Cardiac muscle cell (in vitro differentiated cells and primary cell): ENCODE measurements at regions not wholly inside any gene's neighbourhood (a gene's known extent, or its start where the extent isn't known, plus 50 kb on each side); places are given as distances from the start of the nearest gene placed in this dataset.

Experiments
- DNase-seq, 2 donors: peaks; one replicate each; pipeline versions ENCODE4 v3.0.0 to v3.0.0-alpha.2; 2010 to 2017; ENCODE audit warnings: low read depth in 1 of 2, low spot score in 1 of 2
- H3K27ac ChIP-seq: fragments of 200-600 bp; sonication (generic); 2 replicates; pipeline ENCODE4 v1.5.1; 2016
- H3K27me3 ChIP-seq: fragments of 200-600 bp; sonication (generic); 2 replicates; pipeline ENCODE4 v1.6.0; 2016; ENCODE audit warnings: control low read depth
- H3K36me3 ChIP-seq: fragments of 200-600 bp; sonication (generic); 2 replicates; pipeline ENCODE4 v1.5.1; 2016; ENCODE audit warnings: control low read depth
- H3K4me1 ChIP-seq: fragments of 200-600 bp; sonication (generic); 2 replicates; pipeline ENCODE4 v1.8.1; 2017; ENCODE audit warnings: low read depth, mild to moderate bottlenecking, mixed run types
- H3K4me3 ChIP-seq: fragments of 200-600 bp; sonication (generic); 2 replicates; pipeline ENCODE4 v1.5.1; 2016; ENCODE audit warnings: mild to moderate bottlenecking
- H3K9me3 ChIP-seq: fragments of 200-600 bp; sonication (generic); 2 replicates; pipeline ENCODE4 v1.5.1; 2017; ENCODE audit warnings: low read depth, mild to moderate bottlenecking, control low read depth
- CTCF ChIP-seq: IDR thresholded peaks from 2 replicates; pipeline ENCODE4 v1.5.1; 2012; ENCODE audit warnings: low read depth, mild to moderate bottlenecking, low read length

GRCh38 chrX:10062980-10063379 is 93.8 kb upstream of the CLCN4 start:
- no peak for TF ChIP-seq CTCF
- Histone ChIP-seq H3K4me3 (no peak overlapping the region), H3K9me3 (no peaks in the 10 kb centered on the region), H3K27me3 (no peaks in the 10 kb centered on the region), H3K4me1 (no peaks in the 10 kb centered on the region), H3K27ac (no peak overlapping the region), H3K36me3 (no peaks in the 10 kb centered on the region)
- DNase-seq: no peak

DNA sequence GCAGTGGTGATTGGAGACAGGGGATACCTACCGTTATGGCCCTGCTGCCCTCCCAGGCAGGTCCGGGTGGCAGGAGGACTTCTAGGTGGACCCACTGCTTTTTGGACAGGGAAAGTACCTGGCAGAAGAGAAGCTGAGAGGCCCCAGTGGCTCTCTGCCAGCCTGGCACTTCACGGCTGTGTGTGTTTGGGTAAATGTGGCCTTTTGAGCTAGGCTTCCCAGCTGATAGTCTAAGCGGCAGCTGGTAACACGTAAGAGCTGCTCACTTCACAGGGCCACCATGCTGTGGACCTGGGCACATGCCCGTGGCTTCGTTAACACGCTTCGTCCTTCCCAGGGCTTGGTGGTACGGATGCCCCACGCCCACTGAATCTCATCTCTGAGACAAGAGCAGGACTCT is 92.0 kb upstream of the CLCN4 start:
- no peaks in the 10 kb centered on the region for H3K27me3 ChIP-seq
- H3K27ac ChIP-seq: no peak overlapping the region
- no peaks in the 10 kb centered on the region for H3K4me1 ChIP-seq
- no peak for DNase-seq
- H3K4me3 ChIP-seq: no peak overlapping the region
- no peaks in the 10 kb centered on the region for H3K9me3 ChIP-seq
- TF ChIP-seq CTCF: no peak
- no peaks in the 10 kb centered on the region for H3K36me3 ChIP-seq

DNA sequence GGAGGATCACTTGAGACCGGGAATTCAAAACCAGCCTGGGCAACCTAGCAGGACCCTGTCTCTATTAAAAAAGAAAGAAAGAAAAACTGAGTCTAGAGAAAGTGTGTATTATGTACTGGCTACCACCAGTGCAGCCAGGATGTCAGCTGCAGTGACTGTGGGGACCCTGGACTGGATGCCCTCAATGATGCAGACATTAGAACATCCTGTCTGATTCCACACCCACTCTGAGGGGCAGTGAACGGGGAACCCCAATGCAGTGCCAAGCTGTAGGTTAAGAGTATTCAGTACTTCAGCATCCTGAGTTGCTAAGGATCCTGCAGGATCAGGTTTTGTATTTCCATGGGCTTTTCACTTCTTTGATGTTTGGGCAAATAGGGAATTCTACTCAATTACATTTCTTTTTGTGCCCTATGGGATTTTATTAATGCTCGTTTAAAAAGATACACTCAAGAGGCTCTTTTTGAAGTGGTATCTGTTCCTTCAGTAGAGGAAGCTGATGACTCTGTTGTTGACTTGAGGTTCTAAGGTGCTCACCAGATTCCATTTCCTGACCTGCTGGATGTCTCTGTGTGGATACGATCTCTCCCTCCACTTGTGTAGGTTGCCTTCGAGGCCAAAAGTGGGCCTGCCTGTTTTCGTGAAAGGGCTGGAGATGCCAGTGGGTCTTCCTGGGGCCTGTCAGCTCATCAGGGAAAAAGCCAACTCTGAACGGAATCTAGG is 85.9 kb upstream of the CLCN4 start:
- Histone ChIP-seq H3K27ac (no peak overlapping the region), H3K27me3 (no peaks in the 10 kb centered on the region)

DNA sequence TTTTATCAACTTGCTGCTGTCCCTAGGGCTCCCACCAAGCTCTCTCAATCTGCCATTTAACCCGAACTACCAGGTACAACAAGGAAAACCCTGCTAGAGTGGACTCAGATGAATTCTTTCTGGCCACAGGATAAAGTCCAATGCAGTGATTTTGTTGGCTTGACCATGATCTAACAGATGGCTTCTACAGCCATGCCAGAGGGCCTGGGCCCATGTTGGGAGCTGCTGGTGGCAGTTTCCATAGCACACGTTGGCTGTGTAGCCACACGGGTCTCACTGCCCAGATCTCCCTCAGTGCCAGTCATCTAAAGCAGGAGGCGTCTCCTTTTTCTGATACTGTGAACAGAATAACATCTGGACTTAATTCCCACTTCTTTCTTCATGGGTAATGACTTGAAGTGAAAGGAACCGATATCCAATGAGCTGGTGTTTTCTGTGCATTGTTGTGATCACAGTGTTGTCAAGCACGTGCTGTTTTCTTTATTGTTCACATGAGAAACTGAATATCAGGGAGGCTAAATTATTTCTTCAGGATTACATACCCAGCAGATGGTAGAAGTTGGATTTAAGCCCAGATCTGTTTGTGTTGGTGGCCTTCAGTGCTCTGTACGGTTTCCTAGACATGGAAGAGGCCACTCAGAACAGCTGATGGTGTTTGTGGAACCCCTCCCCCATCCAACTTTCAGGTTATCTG is 85.2 kb upstream of the CLCN4 start:
- no peaks in the 10 kb centered on the region for H3K36me3 ChIP-seq
- H3K9me3 ChIP-seq: no peaks in the 10 kb centered on the region
- no peak overlapping the region for H3K4me3 ChIP-seq
- no peaks in the 10 kb centered on the region for H3K4me1 ChIP-seq
- no peak for DNase-seq
- no peaks in the 10 kb centered on the region for H3K27me3 ChIP-seq
- TF ChIP-seq CTCF: no peak
- H3K27ac ChIP-seq: no peak overlapping the region

More for the DNA sequence above, 85.9 kb upstream of the CLCN4 start:
- Histone ChIP-seq H3K36me3 (no peaks in the 10 kb centered on the region), H3K9me3 (no peaks in the 10 kb centered on the region), H3K4me3 (no peak overlapping the region), H3K4me1 (no peaks in the 10 kb centered on the region)
- no peak for DNase-seq
- TF ChIP-seq CTCF: no peak

DNA sequence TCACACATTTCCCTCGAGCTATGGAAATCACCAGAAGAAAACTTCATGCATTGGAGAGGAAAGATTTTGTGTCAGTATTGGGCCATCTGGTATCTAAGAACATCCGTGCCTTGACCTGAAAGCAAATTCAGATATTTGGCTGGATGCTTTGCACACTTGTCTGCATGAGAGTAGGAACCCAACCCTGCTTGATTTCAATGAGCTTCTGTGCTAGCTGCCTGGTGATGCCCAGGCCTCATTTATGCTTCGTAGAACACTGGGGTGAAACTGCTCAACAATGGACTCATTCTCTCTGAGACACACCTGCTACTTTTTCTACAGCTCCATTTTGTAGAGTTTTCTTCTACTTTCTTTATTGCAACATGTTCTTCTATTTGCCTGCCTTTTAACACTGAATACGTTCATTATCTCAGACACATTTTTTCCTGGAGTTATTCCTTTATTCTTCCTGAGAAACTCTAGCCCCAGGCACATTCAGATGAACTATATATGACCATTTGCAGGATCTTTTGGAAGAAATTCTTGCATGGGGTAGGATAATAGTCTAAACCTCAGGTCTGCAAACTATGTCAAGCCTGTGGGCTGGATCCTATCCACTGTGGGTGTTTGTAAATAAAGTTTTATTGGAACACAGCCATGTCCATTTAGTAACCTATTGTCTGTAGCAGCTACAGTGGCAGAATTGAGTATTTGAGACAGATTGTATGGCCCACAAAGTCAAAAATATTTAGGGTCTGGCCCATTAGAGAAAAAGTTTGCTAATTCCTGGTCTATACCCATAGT is 83.8 kb upstream of the CLCN4 start:
- Histone ChIP-seq H3K27me3 (no peaks in the 10 kb centered on the region), H3K27ac (no peak overlapping the region), H3K36me3 (no peaks in the 10 kb centered on the region), H3K9me3 (no peaks in the 10 kb centered on the region), H3K4me3 (no peak overlapping the region), H3K4me1 (no peaks in the 10 kb centered on the region)
- TF ChIP-seq CTCF: no peak
- no peak for DNase-seq
